Nephron progenitor cell (in vitro differentiated cells): ENCODE measurements at regions not wholly inside any gene's neighbourhood (a gene's known extent, or its start where the extent isn't known, plus 50 kb on each side); places are given as distances from the start of the nearest gene placed in this dataset.
"Not testable (repeated sequence)": the region's sequence is repeated elsewhere in the genome, so short reads cannot be mapped to it uniquely, and the experiment has no call there.

Source experiments
- DNase-seq: peaks from one replicate; pipeline ENCODE4 v3.0.0; 2021
- H3K27ac Mint-ChIP-seq: 2 replicates; pipeline ENCODE4 v1.8.0; 2021; ENCODE audit warnings: mild to moderate bottlenecking, moderate library complexity, mixed read lengths
- H3K27me3 Mint-ChIP-seq: 2 replicates; pipeline ENCODE4 v1.8.0; 2021; ENCODE audit warnings: mild to moderate bottlenecking, low read depth, mixed read lengths; ENCODE audit not compliant: poor library complexity
- H3K36me3 Mint-ChIP-seq: 2 replicates; pipeline ENCODE4 v1.8.0; 2021; ENCODE audit warnings: low read depth, mixed read lengths
- H3K4me1 Mint-ChIP-seq: 2 replicates; pipeline ENCODE4 v1.8.0; 2021; ENCODE audit warnings: mixed read lengths
- H3K4me3 Mint-ChIP-seq: 2 replicates; pipeline ENCODE4 v1.8.0; 2021; ENCODE audit warnings: mild to moderate bottlenecking, moderate library complexity, mixed read lengths
- H3K9me3 Mint-ChIP-seq: 2 replicates; pipeline ENCODE4 v1.8.0; 2021; ENCODE audit warnings: mild to moderate bottlenecking, moderate library complexity, mixed read lengths
- CTCF ChIP-seq: fragments of 200-600 bp; sonication (generic); IDR thresholded peaks from 2 replicates; pipeline ENCODE4 v1.5.0; 2021; ENCODE audit warnings: antibody characterized with exemption

DNA sequence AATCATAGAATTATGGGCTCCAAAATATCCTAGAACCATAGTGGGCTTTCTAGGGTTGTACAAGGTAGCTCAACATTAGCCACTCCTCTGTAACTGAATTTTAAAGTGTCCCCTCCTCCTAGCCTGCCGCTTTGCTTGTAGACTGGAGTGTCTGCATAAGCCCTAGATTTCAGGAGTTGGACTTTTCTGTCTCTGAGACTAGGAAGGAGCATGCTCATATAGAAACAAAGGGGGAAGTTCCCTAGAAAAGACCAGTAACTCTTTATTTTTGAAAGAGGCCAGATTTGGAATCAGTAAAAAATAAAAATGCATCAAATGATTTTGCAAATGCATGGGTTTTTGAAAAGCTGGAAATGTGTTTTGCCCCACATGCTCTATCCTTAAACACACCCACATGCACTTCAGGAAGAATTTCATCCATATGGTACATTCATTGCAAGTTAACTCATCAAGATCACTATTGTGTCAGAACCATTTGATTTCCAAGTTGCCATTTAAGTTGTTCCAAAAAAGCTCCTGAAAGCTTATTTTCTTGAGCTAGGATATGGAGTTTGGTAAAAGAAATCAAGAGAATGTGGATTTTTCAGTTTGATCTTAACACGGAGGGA lies 121.0 kb upstream of the NR3C1 start:
- no peak overlapping the region for H3K4me3 Mint-ChIP-seq

DNA sequence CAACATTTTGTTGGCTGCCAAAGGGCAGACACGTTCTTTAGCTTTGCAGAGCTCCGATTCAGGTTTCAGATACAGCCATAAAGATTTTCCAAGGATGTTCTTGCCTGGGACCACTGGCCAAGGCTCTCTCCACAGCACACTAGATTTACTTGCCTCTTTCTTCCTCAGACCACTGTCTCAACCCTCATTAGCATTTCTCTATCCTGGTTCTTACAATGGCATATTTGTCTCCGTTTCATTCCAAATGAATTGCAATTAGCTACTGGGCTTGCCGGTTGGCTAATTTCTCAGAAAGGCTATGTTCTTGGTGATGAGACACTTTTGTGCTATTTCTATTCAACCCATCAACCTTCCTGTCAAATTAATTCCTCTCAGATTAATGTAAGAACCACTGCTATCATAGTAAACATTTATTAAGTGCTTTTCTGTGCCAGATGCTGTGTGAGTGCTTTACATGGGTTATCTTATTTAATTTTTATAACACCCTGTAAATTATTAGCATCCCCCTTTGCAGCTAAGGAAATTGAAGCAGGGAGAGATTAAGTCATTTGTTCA lies 118.4 kb upstream of the NR3C1 start:
- no peaks in the 10 kb centered on the region for H3K36me3 Mint-ChIP-seq
- no peaks in the 10 kb centered on the region for H3K27me3 Mint-ChIP-seq
- no peaks in the 10 kb centered on the region for H3K9me3 Mint-ChIP-seq
- TF ChIP-seq CTCF, result no peak
- no peak for DNase-seq
- no peaks in the 10 kb centered on the region for H3K4me1 Mint-ChIP-seq
- no peak overlapping the region for H3K4me3 Mint-ChIP-seq
- H3K27ac Mint-ChIP-seq, result no peak overlapping the region

More for the DNA sequence above, 121.0 kb upstream of the NR3C1 start:
- H3K27ac Mint-ChIP-seq, result no peak overlapping the region
- no peak for DNase-seq
- H3K9me3 Mint-ChIP-seq, result no peaks in the 10 kb centered on the region
- TF ChIP-seq CTCF, result no peak
- H3K36me3 Mint-ChIP-seq, result no peaks in the 10 kb centered on the region
- no peaks in the 10 kb centered on the region for H3K27me3 Mint-ChIP-seq
- no peaks in the 10 kb centered on the region for H3K4me1 Mint-ChIP-seq

DNA sequence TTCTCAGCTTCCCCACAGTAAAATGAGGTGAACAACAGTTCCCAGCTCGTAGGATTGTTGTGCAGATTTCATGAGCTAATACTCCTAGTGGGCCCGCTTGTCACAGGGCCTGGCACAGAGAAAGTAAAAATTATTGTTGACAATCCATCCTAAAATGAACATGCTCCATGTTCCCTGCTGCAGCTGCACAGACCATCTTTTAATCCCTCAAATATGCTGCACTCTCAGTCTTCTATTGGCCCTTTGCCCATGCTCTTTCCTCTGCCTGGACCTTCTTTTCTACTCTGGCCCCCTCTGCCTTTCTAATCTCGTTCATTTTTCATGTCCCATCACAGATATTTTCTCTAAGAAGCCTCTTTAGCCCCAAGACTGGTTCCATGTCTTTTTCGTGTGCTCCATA lies 117.7 kb upstream of the NR3C1 start:
- Mint-ChIP-seq H3K27ac (no peak overlapping the region), H3K27me3 (no peaks in the 10 kb centered on the region), H3K4me1 (no peaks in the 10 kb centered on the region), H3K4me3 (no peak overlapping the region), H3K36me3 (no peaks in the 10 kb centered on the region), H3K9me3 (no peaks in the 10 kb centered on the region)
- DNase-seq, result no peak
- TF ChIP-seq CTCF, result no peak

DNA sequence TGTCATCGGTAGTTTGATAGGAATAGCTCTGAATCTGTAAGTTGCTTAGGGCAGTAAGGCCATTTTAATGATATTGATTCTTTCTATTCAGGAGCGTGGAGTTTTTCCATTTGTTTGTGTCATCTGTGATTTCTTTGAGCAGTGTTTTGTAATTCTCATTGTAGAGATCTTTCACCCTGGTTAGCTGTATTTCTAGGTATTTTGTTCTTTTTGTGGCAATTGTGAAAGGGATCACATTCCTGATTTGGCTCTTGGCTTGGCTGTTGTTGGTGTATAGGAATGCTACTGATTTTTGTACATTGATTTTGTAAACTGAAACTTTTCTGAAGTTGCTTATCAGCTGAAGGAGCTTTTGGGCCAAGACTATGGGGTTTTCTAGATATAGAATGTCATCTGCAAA lies 115.7 kb upstream of the NR3C1 start:
- not testable (repeated sequence) for H3K4me1 Mint-ChIP-seq, DNase-seq

GRCh38 chr5:143517824-143518223 lies 114.3 kb upstream of the NR3C1 start:
- H3K4me1 Mint-ChIP-seq, H3K9me3 Mint-ChIP-seq, H3K27ac Mint-ChIP-seq, H3K36me3 Mint-ChIP-seq, DNase-seq, H3K4me3 Mint-ChIP-seq, H3K27me3 Mint-ChIP-seq: not testable (repeated sequence)

More for the DNA sequence above, 115.7 kb upstream of the NR3C1 start:
- H3K27ac Mint-ChIP-seq, H3K9me3 Mint-ChIP-seq, H3K27me3 Mint-ChIP-seq, H3K36me3 Mint-ChIP-seq, H3K4me3 Mint-ChIP-seq: not testable (repeated sequence)

- Mint-ChIP-seq H3K4me3 (no peak overlapping the region), H3K4me1 (no peaks in the 10 kb centered on the region), H3K27me3 (no peaks in the 10 kb centered on the region), H3K27ac (no peak overlapping the region), H3K9me3 (no peaks in the 10 kb centered on the region), H3K36me3 (no peaks in the 10 kb centered on the region)
- no peak for TF ChIP-seq CTCF
- no peak for DNase-seq
Observed at GRCh38 chr5:143516249-143516648, 112.8 kb upstream of the NR3C1 start.

- no peak overlapping the region for H3K27ac Mint-ChIP-seq
- no peaks in the 10 kb centered on the region for H3K9me3 Mint-ChIP-seq
- no peak for TF ChIP-seq CTCF
- H3K36me3 Mint-ChIP-seq, result no peaks in the 10 kb centered on the region
- H3K27me3 Mint-ChIP-seq, result no peaks in the 10 kb centered on the region
- DNase-seq, result no peak
- H3K4me3 Mint-ChIP-seq, result no peak overlapping the region
- no peaks in the 10 kb centered on the region for H3K4me1 Mint-ChIP-seq
Observed at GRCh38 chr5:143515829-143516228, 112.3 kb upstream of the NR3C1 start.
